Upper lobe of left lung (tissue), 4 donors: ENCODE measurements at regions not wholly inside any gene's neighbourhood (a gene's known extent, or its start where the extent isn't known, plus 50 kb on each side); places are given as distances from the start of the nearest gene placed in this dataset.

Experiments used
- CTCF ChIP-seq, 6 experiments: fragments of 450-650 bp in 4 of 6; fragments of 200-600 bp in 2 of 6; sonication (generic) in 2 of 6; IDR thresholded peaks; one replicate each; pipeline ENCODE4 v1.5.1; 2016 to 2019; ENCODE audit warnings: antibody characterized with exemption in 6 of 6
- POLR2A ChIP-seq, 4 donors: fragments of 450-650 bp; IDR thresholded peaks; one replicate each; pipeline ENCODE4 v1.5.1; 2016 to 2017; ENCODE audit warnings: antibody characterized with exemption in 4 of 4, mild to moderate bottlenecking in 2 of 4

GRCh38 chr5:143479394-143479793 is 75.9 kb upstream of the NR3C1 start:
- TF ChIP-seq CTCF (IDR thresholded peaks at IDR 0.05): no peak
- no peak for TF ChIP-seq POLR2A (IDR thresholded peaks at IDR 0.05)
